Stimulated activated CD4-positive, alpha-beta T cell treated with anti-CD3 and anti-CD28 coated beads, Interleukin-12 subunit alpha, Interleukin-12 subunit beta, amount 100 ng/mL, for 24 hours (primary cell): ENCODE measurements at regions not wholly inside any gene's neighbourhood (a gene's known extent, or its start where the extent isn't known, plus 50 kb on each side); places are given as distances from the start of the nearest gene placed in this dataset.
"Not testable (repeated sequence)": the region's sequence is repeated elsewhere in the genome, so short reads cannot be mapped to it uniquely, and the experiment has no call there.

ENCODE experiments used
- DNase-seq, 2 experiments: peaks; one replicate each; pipeline ENCODE4 v3.0.0-alpha.2; 2020; ENCODE audit warnings: low read depth in 2 of 2

GRCh38 chr9:41839786-41840185, 289.4 kb downstream of the CNTNAP3B start:
- not testable (repeated sequence) for DNase-seq

- DNase-seq: not testable (repeated sequence)
Measured at GRCh38 chr9:41838953-41839352, 290.3 kb downstream of the CNTNAP3B start.

- not testable (repeated sequence) for DNase-seq
Measured at GRCh38 chr9:41838562-41838851, 290.7 kb downstream of the CNTNAP3B start.

- DNase-seq: not testable (repeated sequence)
Measured at GRCh38 chr9:41837684-41838561, 291.3 kb downstream of the CNTNAP3B start.

GRCh38 chr9:41833108-41833507, 296.1 kb downstream of the CNTNAP3B start:
- not testable (repeated sequence) for DNase-seq

- DNase-seq: not testable (repeated sequence)
Measured at GRCh38 chr9:41824723-41825122, 304.5 kb downstream of the CNTNAP3B start.

- DNase-seq: not testable (repeated sequence)
Measured at GRCh38 chr9:41802706-41803105, 326.5 kb downstream of the CNTNAP3B start.

GRCh38 chr9:41798684-41799083, 330.5 kb downstream of the CNTNAP3B start:
- DNase-seq: not testable (repeated sequence)

- DNase-seq: not testable (repeated sequence)
Measured at GRCh38 chr9:41790719-41791363, 338.4 kb downstream of the CNTNAP3B start.

- not testable (repeated sequence) for DNase-seq
Measured at GRCh38 chr9:41790007-41790406, 339.2 kb downstream of the CNTNAP3B start.

GRCh38 chr9:41789387-41789786, 339.8 kb downstream of the CNTNAP3B start:
- not testable (repeated sequence) for DNase-seq

GRCh38 chr9:41787951-41788350, 341.3 kb downstream of the CNTNAP3B start:
- DNase-seq: not testable (repeated sequence)

GRCh38 chr9:41787270-41787669, 342.0 kb downstream of the CNTNAP3B start:
- not testable (repeated sequence) for DNase-seq

- not testable (repeated sequence) for DNase-seq
Measured at GRCh38 chr9:41784006-41784405, 345.2 kb downstream of the CNTNAP3B start.

- not testable (repeated sequence) for DNase-seq
Measured at GRCh38 chr9:41783070-41783810, 346.0 kb downstream of the CNTNAP3B start.

GRCh38 chr9:41781899-41782298, 347.3 kb downstream of the CNTNAP3B start:
- not testable (repeated sequence) for DNase-seq

GRCh38 chr9:41779897-41780406, 349.3 kb downstream of the CNTNAP3B start:
- not testable (repeated sequence) for DNase-seq

- DNase-seq: not testable (repeated sequence)
Measured at GRCh38 chr9:41779192-41779591, 350.0 kb downstream of the CNTNAP3B start.

GRCh38 chr9:41778535-41779071, 350.6 kb downstream of the CNTNAP3B start:
- not testable (repeated sequence) for DNase-seq

GRCh38 chr9:41777536-41777935, 351.7 kb downstream of the CNTNAP3B start:
- not testable (repeated sequence) for DNase-seq

- DNase-seq: not testable (repeated sequence)
Measured at GRCh38 chr9:41772541-41772940, 356.7 kb downstream of the CNTNAP3B start.

- DNase-seq: not testable (repeated sequence)
Measured at GRCh38 chr9:41771693-41772092, 357.5 kb downstream of the CNTNAP3B start.
